ENCODE measurements at regions not wholly inside any gene's neighbourhood (a gene's known extent, or its start where the extent isn't known, plus 50 kb on each side); places are given as distances from the start of the nearest gene placed in this dataset.

DNA sequence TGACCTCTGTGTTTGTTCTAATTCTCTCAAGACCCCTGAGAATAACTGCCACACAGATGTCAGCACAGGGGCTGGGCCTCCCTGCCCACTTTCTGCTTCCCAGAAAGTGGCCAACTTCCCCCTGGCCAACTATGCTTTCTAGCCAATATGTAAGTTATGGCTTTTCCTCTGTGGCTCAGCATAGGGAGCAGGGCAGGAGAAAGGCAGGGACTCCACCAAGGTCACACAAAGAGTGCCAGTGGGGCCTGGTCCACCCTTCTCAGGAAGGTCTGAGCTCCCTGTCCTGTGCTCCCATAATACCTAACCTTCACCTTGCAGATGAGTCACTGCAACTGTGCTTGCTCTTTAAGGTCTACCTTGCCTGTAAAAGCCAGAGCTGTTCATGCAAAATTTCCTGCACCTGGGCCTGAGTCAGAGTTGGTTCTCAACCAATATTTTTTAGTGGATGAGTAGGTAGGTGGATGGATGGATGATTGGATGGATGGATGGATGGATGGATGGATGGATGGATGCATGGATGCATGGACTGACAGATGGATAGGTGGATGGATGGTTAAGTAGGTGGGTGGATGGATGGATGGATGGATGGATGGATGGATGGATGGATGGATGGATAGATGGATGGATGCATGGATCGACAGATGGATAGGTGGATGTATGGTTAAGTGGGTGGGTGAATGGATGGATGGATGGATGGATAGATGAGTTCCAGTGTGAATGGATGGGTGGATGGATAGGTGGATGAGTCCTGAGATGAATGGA, 64.2 kb downstream of the DIO3 start (continued):
- TF ChIP-seq RCOR1 (IDR thresholded peaks at IDR 0.05; ENCODE audit: low read length) (no peak), SIN3A (IDR thresholded peaks at IDR 0.05; ENCODE audit: borderline replicate concordance, low read depth, low read length) (no peak), ELF1 (IDR thresholded peaks at IDR 0.05) (no peak), YY1 (IDR thresholded peaks at IDR 0.05; ENCODE audit: low read depth) (no peak)
- TF ChIP-seq, protein P1, sequence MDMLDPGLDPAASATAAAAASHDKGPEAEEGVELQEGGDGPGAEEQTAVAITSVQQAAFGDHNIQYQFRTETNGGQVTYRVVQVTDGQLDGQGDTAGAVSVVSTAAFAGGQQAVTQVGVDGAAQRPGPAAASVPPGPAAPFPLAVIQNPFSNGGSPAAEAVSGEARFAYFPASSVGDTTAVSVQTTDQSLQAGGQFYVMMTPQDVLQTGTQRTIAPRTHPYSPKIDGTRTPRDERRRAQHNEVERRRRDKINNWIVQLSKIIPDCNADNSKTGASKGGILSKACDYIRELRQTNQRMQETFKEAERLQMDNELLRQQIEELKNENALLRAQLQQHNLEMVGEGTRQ (IDR thresholded peaks at IDR 0.05; ENCODE audit: borderline replicate concordance, low read depth, low read length) = no peak

DNA sequence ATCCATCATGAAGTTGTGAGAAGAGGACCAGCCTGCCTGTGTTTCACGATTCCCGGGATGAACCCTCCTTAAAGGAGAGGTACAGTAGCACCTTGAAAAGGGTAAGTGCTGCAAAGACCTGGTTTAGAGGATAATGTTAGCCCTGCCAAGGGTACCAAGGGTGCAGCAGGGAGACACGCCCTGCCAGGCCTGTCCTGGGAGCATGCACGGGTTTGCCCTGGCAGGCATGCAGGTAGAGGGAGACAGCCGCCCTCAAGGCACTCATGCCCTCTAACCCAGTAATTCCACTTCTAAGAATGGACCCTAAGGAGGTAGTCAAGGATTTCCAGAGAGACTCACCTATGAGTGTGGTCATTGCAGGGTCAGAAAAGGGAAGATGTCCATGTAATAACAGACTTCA, 65.0 kb downstream of the DIO3 start:
- Histone ChIP-seq H2AFZ (ENCODE audit: low read depth) (no peak overlapping the region), H3K27me3 (ENCODE audit: insufficient read depth) (no peaks in the 10 kb centered on the region; the same call in 1 of the 2 replicates), H3K4me2 (no peak overlapping the region), H3K4me3 (ENCODE audit: low read depth in 2 of 2, low read length in 1 of 2) (no peak overlapping the region), H3F3A (replicated peaks; ENCODE audit: insufficient read depth) (no peaks in the 10 kb centered on the region), H3K36me3 (replicated peaks in 1 of 2; ENCODE audit: control insufficient read depth in 1 of 2, insufficient read depth in 2 of 2, low read length in 1 of 2) (no peaks in the 10 kb centered on the region), H3K9ac (no peak overlapping the region), H3K4me1 (ENCODE audit: control insufficient read depth in 1 of 2, insufficient read depth in 2 of 2, low read depth in 1 of 2, low read length in 1 of 2) (peaks cover 0 to 39% of the 10 kb centered on the region in 2 experiments; a peak in 2 of 4 replicates), H3K27ac (ENCODE audit: low read depth in 2 of 2, low read length in 1 of 2) (no peak overlapping the region), H3K79me2 (ENCODE audit: insufficient read depth) (no peaks in the 10 kb centered on the region), H3K9me3 (no peaks in the 10 kb centered on the region), H4K20me1 (ENCODE audit: insufficient read depth) (no peaks in the 10 kb centered on the region), H3K9me2 (no peaks in the 10 kb centered on the region)
- CTCF ChIA-PET = interaction anchor here (0.7 to 4.8 kb wide), 3 partner anchors 397 to 1242 kb away, joined by 3 to 31 read pairs (median 22); partner anchors contain the start of gene RTL1
- TF ChIP-seq GATA2 (CRISPR knock-in tag; IDR thresholded peaks at IDR 0.05) (no peak), NFIC (IDR thresholded peaks at IDR 0.05; ENCODE audit: borderline replicate concordance) (no peak), SIN3A (IDR thresholded peaks at IDR 0.05; ENCODE audit: borderline replicate concordance, low read depth, low read length) (no peak), POLR2AphosphoS5 (IDR thresholded peaks at IDR 0.05; ENCODE audit: low read depth, low read length) (no peak), CHD2 (IDR thresholded peaks at IDR 0.05; ENCODE audit: low read length, partially characterized antibody) (no peak), YY1 (IDR thresholded peaks at IDR 0.05; ENCODE audit: low read depth) (no peak), GABPA (IDR thresholded peaks at IDR 0.05; ENCODE audit: low read depth) (no peak), RCOR1 (IDR thresholded peaks at IDR 0.05; ENCODE audit: low read length) (no peak), MEF2A (IDR thresholded peaks at IDR 0.05; ENCODE audit: borderline replicate concordance, low read depth) (no peak)
- TF ChIP-seq, protein P2, sequence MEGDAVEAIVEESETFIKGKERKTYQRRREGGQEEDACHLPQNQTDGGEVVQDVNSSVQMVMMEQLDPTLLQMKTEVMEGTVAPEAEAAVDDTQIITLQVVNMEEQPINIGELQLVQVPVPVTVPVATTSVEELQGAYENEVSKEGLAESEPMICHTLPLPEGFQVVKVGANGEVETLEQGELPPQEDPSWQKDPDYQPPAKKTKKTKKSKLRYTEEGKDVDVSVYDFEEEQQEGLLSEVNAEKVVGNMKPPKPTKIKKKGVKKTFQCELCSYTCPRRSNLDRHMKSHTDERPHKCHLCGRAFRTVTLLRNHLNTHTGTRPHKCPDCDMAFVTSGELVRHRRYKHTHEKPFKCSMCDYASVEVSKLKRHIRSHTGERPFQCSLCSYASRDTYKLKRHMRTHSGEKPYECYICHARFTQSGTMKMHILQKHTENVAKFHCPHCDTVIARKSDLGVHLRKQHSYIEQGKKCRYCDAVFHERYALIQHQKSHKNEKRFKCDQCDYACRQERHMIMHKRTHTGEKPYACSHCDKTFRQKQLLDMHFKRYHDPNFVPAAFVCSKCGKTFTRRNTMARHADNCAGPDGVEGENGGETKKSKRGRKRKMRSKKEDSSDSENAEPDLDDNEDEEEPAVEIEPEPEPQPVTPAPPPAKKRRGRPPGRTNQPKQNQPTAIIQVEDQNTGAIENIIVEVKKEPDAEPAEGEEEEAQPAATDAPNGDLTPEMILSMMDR (IDR thresholded peaks at IDR 0.05) = no peak
- TF ChIP-seq, protein P1 (IDR thresholded peaks at IDR 0.05; ENCODE audit: borderline replicate concordance, low read depth, low read length) = no peak
- TF ChIP-seq, protein P3, sequence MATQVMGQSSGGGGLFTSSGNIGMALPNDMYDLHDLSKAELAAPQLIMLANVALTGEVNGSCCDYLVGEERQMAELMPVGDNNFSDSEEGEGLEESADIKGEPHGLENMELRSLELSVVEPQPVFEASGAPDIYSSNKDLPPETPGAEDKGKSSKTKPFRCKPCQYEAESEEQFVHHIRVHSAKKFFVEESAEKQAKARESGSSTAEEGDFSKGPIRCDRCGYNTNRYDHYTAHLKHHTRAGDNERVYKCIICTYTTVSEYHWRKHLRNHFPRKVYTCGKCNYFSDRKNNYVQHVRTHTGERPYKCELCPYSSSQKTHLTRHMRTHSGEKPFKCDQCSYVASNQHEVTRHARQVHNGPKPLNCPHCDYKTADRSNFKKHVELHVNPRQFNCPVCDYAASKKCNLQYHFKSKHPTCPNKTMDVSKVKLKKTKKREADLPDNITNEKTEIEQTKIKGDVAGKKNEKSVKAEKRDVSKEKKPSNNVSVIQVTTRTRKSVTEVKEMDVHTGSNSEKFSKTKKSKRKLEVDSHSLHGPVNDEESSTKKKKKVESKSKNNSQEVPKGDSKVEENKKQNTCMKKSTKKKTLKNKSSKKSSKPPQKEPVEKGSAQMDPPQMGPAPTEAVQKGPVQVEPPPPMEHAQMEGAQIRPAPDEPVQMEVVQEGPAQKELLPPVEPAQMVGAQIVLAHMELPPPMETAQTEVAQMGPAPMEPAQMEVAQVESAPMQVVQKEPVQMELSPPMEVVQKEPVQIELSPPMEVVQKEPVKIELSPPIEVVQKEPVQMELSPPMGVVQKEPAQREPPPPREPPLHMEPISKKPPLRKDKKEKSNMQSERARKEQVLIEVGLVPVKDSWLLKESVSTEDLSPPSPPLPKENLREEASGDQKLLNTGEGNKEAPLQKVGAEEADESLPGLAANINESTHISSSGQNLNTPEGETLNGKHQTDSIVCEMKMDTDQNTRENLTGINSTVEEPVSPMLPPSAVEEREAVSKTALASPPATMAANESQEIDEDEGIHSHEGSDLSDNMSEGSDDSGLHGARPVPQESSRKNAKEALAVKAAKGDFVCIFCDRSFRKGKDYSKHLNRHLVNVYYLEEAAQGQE (IDR thresholded peaks at IDR 0.05; ENCODE audit: low read depth, low read length) = no peak
- TF ChIP-seq, protein P4, sequence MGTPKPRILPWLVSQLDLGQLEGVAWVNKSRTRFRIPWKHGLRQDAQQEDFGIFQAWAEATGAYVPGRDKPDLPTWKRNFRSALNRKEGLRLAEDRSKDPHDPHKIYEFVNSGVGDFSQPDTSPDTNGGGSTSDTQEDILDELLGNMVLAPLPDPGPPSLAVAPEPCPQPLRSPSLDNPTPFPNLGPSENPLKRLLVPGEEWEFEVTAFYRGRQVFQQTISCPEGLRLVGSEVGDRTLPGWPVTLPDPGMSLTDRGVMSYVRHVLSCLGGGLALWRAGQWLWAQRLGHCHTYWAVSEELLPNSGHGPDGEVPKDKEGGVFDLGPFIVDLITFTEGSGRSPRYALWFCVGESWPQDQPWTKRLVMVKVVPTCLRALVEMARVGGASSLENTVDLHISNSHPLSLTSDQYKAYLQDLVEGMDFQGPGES (IDR thresholded peaks at IDR 0.05; ENCODE audit: low read depth, low read length) = no peak
- TF ChIP-seq, protein P5, sequence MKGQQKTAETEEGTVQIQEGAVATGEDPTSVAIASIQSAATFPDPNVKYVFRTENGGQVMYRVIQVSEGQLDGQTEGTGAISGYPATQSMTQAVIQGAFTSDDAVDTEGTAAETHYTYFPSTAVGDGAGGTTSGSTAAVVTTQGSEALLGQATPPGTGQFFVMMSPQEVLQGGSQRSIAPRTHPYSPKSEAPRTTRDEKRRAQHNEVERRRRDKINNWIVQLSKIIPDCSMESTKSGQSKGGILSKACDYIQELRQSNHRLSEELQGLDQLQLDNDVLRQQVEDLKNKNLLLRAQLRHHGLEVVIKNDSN (IDR thresholded peaks at IDR 0.05; ENCODE audit: borderline replicate concordance, low read depth) = no peak
- no peak for DNase-seq
- 75% methylated on average over 5 of the region's 5 CpGs for WGBS (ENCODE audit: low lambda C conversion rate)
- POLR2A ChIA-PET = no interaction called here

Measured in SK-N-SH (cell line).